AG08396 (cell line): ENCODE measurements at regions not wholly inside any gene's neighbourhood (a gene's known extent, or its start where the extent isn't known, plus 50 kb on each side); places are given as distances from the start of the nearest gene placed in this dataset.
"Not testable (repeated sequence)": the region's sequence is repeated elsewhere in the genome, so short reads cannot be mapped to it uniquely, and the experiment has no call there.

Experiments used
- DNase-seq: peaks from one replicate; pipeline ENCODE4 v3.0.0; 2012; ENCODE audit warnings: low spot score, mixed read lengths

DNA sequence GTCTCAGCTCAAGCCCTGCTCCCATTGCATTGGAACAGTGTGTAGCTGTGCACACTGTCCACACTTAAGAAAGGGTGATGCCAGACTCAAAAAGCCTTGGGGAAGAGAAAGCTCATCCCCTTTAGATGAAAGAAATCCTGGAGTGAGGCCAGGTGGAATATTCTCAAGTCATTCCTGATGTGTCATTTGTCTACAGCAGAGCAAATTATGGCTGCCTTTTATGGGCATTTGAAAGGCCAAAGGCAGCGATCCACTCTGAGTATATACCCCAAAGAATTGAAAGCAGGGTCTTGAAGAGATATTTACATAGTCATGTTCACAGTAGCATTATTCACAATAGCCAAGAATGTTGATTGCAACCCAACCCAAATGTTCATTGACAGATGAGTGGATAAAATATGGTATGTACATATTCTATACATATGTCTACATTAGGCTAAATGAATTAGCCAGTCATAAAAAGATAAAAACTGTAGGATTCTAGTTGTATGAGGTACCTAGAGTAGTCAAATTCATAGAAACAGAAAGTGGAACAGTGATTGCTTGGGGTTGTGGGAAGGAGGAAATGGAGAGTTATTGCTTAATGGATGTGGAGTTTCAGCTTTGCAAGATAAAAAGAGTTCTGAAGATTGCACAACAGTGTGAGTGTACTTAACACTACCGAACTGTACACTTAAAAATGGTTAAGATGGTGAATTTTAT lies 214.9 kb downstream of the KCNRG start:
- no peak for DNase-seq

DNA sequence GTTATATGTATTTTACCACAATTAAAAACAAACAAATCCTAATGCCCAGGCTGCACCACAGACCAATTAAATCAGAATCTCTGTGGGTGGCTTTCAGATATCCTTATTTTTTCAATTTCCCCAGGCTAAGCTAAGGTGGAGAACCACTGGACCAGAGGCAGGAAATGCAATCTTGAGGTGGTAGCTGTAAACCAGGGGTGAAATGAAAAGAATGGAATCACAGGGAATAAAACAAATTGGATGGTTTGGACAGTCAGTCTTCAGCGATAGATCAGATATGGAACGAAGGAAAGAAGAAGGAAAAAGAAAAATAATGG lies 215.4 kb downstream of the KCNRG start:
- no peak for DNase-seq

DNA sequence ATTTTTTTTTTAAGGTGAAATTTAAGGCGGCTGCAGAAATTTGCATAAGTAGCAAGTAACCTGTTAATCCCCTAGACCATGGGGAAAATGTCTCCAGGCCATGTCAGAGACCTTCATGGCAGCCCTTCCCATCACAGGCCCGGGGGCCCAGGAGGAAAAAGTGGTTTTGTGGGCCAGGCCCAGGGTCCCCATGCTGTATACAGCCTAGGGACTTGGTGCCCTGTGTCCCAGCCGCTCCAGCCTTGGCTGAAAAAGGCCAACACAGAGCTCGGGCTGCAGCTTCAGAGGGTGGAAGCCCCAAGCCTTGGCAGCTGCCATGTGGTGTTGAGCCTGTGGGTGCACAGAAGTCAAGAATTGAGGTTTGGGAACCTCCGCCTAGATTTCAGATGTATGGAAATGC lies 218.3 kb downstream of the KCNRG start:
- not testable (repeated sequence) for DNase-seq

DNA sequence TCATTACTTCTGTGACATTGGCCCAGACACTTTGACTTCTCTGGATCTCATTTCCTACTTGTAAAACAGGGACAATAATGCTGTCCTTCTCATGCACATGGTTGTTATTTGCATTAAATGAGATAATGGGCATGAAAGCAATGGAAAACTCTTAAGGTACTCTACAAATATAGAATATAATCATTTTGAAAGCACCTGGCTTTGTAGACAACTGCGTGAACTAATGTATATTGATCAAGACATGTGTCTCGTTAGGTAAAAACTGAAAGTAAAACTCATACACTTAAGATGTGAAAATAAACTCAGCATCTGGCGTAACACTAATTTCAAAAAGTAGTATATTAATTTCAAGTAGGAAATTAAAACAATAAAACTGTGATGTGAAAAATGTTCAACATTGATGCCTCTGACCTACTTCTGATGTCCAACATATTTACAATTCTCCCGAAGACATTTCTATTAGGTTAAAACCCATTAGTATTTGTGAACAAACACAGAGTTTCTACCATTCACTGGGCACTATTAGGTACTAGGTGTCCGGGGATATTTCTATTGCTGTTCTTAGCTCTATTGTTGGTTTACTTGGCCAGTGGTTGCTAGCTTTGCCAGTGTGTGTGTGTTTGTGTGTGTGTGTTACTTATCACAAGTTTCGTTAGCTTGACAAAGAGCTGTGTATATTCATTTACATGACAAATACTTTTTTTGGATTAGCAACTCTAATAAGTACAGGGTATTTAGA lies 220.5 kb downstream of the KCNRG start:
- DNase-seq = no peak

DNA sequence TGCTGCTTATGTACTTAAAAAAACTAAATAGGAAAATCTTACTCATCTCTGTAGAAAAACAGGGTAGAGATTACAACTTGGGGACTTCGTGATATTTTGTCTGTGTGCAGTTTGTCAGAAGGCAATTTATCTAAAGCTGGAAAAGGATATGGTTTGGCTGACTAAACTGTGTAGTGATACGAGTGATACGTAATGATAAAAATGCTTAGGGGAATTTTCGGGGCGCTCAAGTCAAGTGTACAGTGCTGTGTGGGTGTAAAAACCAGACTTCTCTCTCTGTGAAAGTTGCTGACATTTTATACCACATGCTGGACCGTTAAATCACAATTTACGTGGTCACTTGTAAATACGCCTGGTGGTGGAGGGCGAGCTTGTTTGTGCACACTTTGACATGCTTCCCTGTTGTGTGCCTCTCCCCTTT lies 221.7 kb downstream of the KCNRG start:
- DNase-seq = no peak

- no peak for DNase-seq
These were observed 223.7 kb downstream of the KCNRG start for GRCh38 chr13:50238922-50239321.

GRCh38 chr13:50241479-50241878 lies 226.2 kb downstream of the KCNRG start:
- no peak for DNase-seq

DNA sequence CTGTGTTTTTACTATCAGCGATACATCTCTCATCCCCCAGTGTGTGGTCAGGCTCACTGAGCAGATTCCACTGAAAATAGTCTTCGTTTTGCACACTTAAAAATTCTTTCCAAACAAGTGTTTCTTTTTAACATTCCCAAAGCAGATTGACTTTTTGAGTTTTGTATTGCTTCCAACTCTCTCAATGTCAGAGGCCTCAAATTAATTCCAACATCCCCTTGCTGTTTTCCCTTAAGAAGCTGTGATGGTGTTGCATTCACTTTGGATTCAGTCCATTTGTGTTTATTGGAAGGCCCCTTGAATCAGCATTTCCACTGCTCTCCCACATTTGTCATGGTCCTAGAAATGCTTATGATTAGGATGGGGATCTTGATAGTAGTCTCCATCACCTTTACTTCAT lies 228.7 kb downstream of the KCNRG start:
- DNase-seq = no peak

GRCh38 chr13:50244355-50244712 lies 229.1 kb downstream of the KCNRG start:
- DNase-seq = no peak

- peak; percentile 65 for DNase-seq
These were observed 229.7 kb downstream of the KCNRG start for GRCh38 chr13:50244713-50245574.

- DNase-seq = no peak
These were observed 232.0 kb downstream of the KCNRG start for GRCh38 chr13:50247223-50247622.

DNA sequence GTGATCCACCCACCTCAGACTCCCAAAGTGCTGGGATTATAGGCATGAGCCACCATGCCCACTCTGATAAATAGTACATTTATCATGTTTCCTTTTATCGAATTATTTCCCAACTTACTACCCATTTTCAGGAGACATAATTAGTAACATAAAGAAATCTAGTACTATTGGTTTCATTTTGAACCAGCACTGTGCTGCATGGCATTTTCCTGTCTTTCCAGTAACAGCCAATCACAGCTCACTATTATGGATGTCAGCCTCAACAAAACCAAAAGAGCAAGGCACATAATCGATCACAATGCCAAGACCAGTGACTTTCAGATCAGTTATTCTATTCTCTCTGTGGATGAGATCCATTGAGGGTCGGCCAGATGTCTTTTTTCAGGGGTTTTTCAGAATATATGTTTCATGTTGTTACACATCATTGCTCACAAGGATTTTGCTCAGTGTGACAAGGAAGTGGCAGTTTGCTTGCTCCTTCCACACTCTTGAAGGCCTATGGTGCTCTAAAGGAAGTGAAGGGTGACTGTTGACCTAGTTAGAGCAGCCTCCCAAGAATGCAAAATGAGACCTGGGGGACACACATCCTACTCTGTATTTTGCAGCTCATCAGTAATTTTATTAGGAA lies 233.4 kb downstream of the KCNRG start:
- no peak for DNase-seq

DNA sequence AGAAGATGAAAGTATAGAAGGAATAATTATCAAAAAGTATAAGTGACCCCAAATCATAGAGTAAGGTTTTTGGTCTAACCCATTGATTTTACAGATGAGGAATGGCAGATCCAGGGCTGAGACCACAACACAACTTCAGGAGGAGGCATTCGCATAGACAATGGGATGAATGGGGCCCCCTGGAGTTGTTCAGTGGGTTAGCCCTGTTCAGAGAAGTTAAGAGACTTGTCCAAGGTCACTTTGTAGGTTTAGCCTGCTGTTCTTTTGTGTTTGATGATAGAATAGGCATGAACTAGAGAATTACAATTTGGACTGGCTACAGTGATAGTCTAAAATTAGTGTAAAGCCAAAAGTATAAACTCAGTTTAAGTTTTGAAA lies 233.9 kb downstream of the KCNRG start:
- DNase-seq = no peak

DNA sequence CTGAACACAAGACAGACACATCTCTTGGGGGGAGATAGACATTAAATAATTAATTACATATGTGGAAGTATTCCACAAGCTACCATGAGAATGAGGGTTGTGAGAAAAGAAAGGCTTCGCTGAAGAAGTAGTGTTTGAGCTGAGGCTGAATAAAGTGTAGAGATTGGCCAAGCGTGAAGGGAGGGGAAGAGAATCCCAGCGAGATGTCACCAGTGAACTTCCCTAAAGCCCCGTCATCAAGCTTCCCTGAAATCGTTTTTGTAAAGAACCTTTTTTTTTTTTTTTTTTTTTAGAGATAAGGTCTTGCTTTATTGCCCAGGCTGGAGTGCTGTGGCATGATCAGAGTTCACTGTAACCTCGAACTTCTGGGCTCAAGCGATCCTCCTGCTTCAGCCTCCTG lies 235.2 kb downstream of the KCNRG start:
- no peak for DNase-seq

DNA sequence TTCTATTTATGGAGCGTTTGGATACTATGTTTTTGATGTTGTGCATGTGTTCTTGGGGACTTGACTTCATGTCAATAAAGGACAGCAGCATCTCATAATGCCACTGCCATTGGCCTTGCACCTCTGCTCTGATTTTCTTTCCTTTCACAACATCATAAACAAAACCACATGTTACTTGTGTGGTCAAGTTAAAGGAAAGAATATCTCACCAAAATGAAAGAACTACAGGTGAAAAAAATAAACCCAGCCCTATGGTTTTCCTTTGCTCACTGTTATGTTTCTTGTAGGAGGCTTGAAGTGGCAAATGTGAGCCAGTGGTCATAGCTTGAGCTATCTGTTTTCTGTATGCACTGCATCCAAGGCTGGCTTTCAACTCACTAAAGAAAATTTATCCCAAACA lies 240.4 kb downstream of the KCNRG start:
- DNase-seq = no peak

DNA sequence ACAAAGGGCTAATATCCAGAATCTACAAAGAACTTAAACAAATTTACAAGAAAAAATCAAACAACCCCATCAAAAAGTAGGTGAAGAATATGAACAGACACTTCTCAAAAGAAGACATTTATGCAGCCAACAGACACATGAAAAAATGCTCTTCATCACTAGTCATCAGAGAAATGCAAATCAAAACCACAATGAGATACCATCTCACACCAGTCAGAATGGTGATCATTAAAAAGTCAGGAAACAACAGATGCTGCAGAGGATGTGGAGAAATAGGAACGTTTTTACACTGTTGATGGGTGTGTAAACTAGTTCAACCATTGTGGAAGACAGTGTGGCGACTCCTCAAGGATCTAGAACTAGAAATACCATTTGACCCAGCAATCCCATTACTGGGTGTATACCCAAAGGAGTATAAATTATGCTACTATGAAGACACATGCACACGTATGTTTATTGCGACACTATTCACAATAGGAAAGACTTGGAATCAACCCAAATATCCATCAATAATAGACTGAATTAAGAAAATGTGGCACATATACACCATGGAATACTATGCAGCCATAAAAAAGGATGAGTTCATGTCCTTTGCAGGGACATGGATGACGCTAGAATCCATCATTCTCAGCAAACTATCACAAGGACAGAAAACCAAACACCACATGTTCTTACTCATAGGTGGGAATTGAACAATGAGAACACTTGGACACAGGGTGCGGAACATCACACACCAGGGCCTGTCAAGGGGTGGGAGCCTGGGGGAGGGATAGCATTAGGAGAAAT lies 241.5 kb downstream of the KCNRG start:
- DNase-seq = not testable (repeated sequence)

DNA sequence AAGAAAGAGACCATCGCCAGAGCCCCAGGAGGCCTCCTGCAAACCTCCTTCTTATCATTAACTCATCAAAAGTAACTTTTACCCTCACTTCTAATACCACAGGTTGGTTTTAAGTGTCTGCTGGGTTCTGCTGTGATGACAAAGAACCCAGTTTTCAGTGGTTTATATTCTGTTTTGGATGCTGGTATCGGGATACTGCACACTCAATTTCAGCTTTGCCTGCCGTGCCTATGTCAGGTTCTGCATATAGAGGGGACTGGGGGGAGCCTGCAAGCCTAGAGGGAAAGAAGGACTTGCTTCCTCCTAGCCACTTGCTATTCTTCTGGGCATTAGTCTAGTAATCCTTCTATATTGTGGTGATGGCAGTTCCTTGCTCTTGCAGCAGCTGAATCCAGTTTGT lies 242.4 kb downstream of the KCNRG start:
- DNase-seq = no peak

DNA sequence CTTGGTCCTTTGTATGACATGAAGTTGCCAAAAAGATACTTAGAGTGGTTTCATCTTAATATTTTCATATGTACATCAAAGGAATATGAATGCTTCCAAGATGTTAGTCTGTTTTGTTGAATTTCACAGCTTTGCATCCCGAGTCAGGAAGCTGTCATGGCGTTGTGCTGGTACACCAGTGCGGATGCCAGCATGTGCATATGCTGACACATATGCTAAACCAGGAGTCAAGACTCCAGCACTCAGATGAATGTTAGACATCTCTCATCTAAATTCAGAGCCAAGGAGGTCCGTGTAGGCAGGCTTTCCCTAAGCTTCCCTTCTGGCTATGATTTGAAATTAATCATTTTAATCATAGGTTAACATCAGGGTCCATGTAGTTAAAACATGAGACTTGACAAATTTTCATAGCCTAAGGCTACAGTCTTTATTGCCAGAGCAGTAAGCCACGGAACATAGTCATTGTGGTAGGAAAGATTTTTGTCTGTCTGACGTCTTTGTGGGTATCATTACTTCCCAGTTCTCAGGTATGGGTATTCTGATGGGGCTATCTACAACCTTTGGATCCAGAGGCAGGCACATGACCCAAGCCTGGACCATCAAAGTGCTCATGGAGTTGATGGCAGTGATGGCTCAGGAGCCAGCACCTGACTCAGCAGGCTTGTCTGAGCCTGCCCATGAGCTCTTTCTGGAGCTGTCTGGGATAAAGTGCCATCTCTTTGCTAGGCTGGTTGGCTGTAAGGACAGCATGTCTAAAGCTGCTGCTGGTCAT lies 246.1 kb downstream of the KCNRG start:
- DNase-seq = no peak

DNA sequence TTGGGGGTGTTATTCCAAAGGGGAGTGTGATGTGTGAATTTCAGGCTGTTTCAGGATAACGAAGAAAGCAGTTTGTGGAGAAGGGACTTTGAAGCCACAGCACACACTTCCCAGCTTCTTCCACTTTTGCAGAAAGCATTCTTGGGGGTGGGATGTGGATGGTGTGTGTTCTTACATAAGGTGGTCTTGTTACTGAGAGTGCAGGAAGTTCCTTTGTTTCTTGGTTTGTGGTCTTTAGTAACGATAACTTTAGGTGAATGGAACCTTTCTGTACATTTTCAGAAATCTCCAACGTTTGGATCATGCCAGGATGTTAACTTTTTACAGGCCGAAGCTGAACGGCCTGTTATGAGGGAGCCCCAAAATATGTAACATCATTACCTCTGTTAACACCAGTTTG lies 251.8 kb downstream of the KCNRG start:
- DNase-seq = no peak

GRCh38 chr13:50267917-50268316 lies 252.7 kb downstream of the KCNRG start:
- DNase-seq = no peak

- DNase-seq = no peak
These were observed 253.3 kb downstream of the KCNRG start for GRCh38 chr13:50268500-50268899.
